RKO (cell line): ENCODE measurements at regions not wholly inside any gene's neighbourhood (a gene's known extent, or its start where the extent isn't known, plus 50 kb on each side); places are given as distances from the start of the nearest gene placed in this dataset.
"Not testable (repeated sequence)": the region's sequence is repeated elsewhere in the genome, so short reads cannot be mapped to it uniquely, and the experiment has no call there.

Source experiments
- DNase-seq: peaks from one replicate; pipeline ENCODE4 v3.0.0-alpha.2; 2016; ENCODE audit warnings: low spot score

GRCh38 chr16:29130131-29130711 is 145.4 kb downstream of the LAT start:
- not testable (repeated sequence) for DNase-seq

- DNase-seq, result not testable (repeated sequence)
Observed at GRCh38 chr16:29129458-29130038, 144.7 kb downstream of the LAT start.

- DNase-seq, result not testable (repeated sequence)
Observed at GRCh38 chr16:29128732-29129457, 144.0 kb downstream of the LAT start.

- DNase-seq, result not testable (repeated sequence)
Observed at GRCh38 chr16:29127806-29128420, 143.1 kb downstream of the LAT start.

- DNase-seq, result no peak
Observed at GRCh38 chr16:29126616-29127015, 141.8 kb downstream of the LAT start.

GRCh38 chr16:29126057-29126494 is 141.2 kb downstream of the LAT start:
- no peak for DNase-seq

- no peak for DNase-seq
Observed at GRCh38 chr16:29124828-29125227, 140.0 kb downstream of the LAT start.

GRCh38 chr16:29124162-29124561 is 139.3 kb downstream of the LAT start:
- DNase-seq, result not testable (repeated sequence)

GRCh38 chr16:29120680-29121079 is 135.8 kb downstream of the LAT start:
- not testable (repeated sequence) for DNase-seq

- DNase-seq, result not testable (repeated sequence)
Observed at GRCh38 chr16:29118301-29118957, 133.6 kb downstream of the LAT start.

GRCh38 chr16:29117631-29118030 is 132.8 kb downstream of the LAT start:
- DNase-seq, result no peak

- no peak for DNase-seq
Observed at GRCh38 chr16:29116980-29117379, 132.1 kb downstream of the LAT start.

- not testable (repeated sequence) for DNase-seq
Observed at GRCh38 chr16:29116207-29116606, 131.4 kb downstream of the LAT start.

- DNase-seq, result peak; percentile 23
Observed at GRCh38 chr16:29115802-29116141, 130.9 kb downstream of the LAT start.

- DNase-seq, result peak; percentile 48
Observed at GRCh38 chr16:29114989-29115801, 130.3 kb downstream of the LAT start.

- no peak for DNase-seq
Observed at GRCh38 chr16:29114574-29114973, 129.7 kb downstream of the LAT start.

- not testable (repeated sequence) for DNase-seq
Observed at GRCh38 chr16:29113446-29113845, 128.6 kb downstream of the LAT start.

GRCh38 chr16:29112755-29113347 is 128.0 kb downstream of the LAT start:
- DNase-seq, result no peak

- DNase-seq, result not testable (repeated sequence)
Observed at GRCh38 chr16:29111901-29112680, 127.2 kb downstream of the LAT start.

GRCh38 chr16:29111421-29111820 is 126.6 kb downstream of the LAT start:
- no peak for DNase-seq
